ENCODE measurements at regions not wholly inside any gene's neighbourhood (a gene's known extent, or its start where the extent isn't known, plus 50 kb on each side); places are given as distances from the start of the nearest gene placed in this dataset.

DNA sequence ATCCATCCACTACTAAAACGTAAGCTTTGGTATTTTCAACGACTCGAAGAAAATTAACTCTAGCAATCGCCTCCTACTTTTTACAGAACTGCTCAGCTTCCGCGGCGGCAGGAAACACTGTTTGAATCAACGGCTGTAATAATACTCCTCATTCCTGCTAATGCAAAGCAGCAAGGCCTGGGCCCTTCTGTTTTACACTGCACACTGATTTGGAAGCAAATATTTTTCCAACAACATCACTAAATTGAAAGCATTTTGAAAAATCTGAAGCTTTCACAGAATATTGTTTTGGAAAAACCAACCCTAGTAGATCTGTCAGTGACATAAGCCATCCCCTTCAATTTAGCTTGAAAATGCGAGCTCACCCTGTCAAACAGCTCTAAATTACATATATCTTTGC lies 261.2 kb downstream of the TXNL1 start:
- H2AFZ ChIP-seq (ENCODE audit: low read depth, low read length): no peak overlapping the region
- no peaks in the 10 kb centered on the region for H4K20me1 ChIP-seq (replicated peaks; ENCODE audit: control insufficient read depth, insufficient read depth, low read length)
- CTCF ChIA-PET (ENCODE audit: low intra/inter-chr PET ratio): no interaction called here
- no peak overlapping the region for H3K4me2 ChIP-seq (ENCODE audit: insufficient read depth, low read length)
- WGBS (ENCODE audit: insufficient coverage, low coverage, missing lambda C conversion rate): 9% methylated on average over 5 of the region's 9 CpGs
- no peaks in the 10 kb centered on the region for H3K9me1 ChIP-seq (ENCODE audit: control insufficient read depth, insufficient read depth, low read length)
- H3K36me3 ChIP-seq (ENCODE audit: control insufficient read depth, insufficient read depth, low read length): no peaks in the 10 kb centered on the region
- POLR2A ChIA-PET: interaction anchor here (0.7 kb wide), 1 partner anchor 66 kb away, joined by 4 read pairs; no protein-coding TSS in a partner anchor
- H3K9me3 ChIP-seq (replicated peaks; ENCODE audit: control insufficient read depth, insufficient read depth, low read depth, low read length): no peaks in the 10 kb centered on the region
- intact Hi-C loops (cut with micrococcal nuclease) (no loop called here), in situ Hi-C loops (cut with MboI) (no loop called here)
- FAIRE-seq (no peak), ATAC-seq (no peak), DNase-seq (ENCODE audit: extremely low read depth in 1 of 4, low spot score in 3 of 4) (no peak)
- no peak overlapping the region for H3K27ac ChIP-seq (ENCODE audit: extremely low read depth, low read depth, low read length)
- no peaks in the 10 kb centered on the region for H3K27me3 ChIP-seq (ENCODE audit: control insufficient read depth in 2 of 2, insufficient read depth in 2 of 2, low read length in 2 of 2)
- BruUV-seq (replicated peaks): no TSS peak
- H3K4me3 ChIP-seq: no peak overlapping the region
- H3K79me2 ChIP-seq (ENCODE audit: control insufficient read depth, insufficient read depth, low read length): no peaks in the 10 kb centered on the region
- H3K9ac ChIP-seq (ENCODE audit: insufficient read depth in 1 of 2, low read depth in 2 of 2, low read length in 2 of 2): no peak overlapping the region
- H3K4me1 ChIP-seq (replicated peaks in 1 of 2; ENCODE audit: control insufficient read depth in 2 of 2, insufficient read depth in 2 of 2, low read length in 2 of 2): no peaks in the 10 kb centered on the region
- no peak for TF ChIP-seq BACH1 (tag; IDR thresholded peaks at IDR 0.05)
- no peak for TF ChIP-seq SNRNP70 (optimal IDR thresholded peaks at IDR 0.05; ENCODE audit: low read depth, low read length)
- no peak for TF ChIP-seq CBX3 (IDR thresholded peaks at IDR 0.05; ENCODE audit: borderline replicate concordance in 1 of 2, low read length in 2 of 2)
- TF ChIP-seq, protein P1, sequence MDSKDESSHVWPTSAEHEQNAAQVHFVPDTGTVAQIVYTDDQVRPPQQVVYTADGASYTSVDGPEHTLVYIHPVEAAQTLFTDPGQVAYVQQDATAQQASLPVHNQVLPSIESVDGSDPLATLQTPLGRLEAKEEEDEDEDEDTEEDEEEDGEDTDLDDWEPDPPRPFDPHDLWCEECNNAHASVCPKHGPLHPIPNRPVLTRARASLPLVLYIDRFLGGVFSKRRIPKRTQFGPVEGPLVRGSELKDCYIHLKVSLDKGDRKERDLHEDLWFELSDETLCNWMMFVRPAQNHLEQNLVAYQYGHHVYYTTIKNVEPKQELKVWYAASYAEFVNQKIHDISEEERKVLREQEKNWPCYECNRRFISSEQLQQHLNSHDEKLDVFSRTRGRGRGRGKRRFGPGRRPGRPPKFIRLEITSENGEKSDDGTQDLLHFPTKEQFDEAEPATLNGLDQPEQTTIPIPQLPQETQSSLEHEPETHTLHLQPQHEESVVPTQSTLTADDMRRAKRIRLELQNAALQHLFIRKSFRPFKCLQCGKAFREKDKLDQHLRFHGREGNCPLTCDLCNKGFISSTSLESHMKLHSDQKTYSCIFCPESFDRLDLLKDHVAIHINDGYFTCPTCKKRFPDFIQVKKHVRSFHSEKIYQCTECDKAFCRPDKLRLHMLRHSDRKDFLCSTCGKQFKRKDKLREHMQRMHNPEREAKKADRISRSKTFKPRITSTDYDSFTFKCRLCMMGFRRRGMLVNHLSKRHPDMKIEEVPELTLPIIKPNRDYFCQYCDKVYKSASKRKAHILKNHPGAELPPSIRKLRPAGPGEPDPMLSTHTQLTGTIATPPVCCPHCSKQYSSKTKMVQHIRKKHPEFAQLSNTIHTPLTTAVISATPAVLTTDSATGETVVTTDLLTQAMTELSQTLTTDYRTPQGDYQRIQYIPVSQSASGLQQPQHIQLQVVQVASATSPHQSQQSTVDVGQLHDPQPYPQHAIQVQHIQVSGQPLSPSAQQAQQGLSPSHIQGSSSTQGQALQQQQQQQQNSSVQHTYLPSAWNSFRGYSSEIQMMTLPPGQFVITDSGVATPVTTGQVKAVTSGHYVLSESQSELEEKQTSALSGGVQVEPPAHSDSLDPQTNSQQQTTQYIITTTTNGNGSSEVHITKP (IDR thresholded peaks at IDR 0.05; ENCODE audit: partially characterized antibody): no peak
- no peak for TF ChIP-seq SMAD4 (CRISPR knock-in tag; conservative IDR thresholded peaks at IDR 0.05)
- TF ChIP-seq, protein P2, sequence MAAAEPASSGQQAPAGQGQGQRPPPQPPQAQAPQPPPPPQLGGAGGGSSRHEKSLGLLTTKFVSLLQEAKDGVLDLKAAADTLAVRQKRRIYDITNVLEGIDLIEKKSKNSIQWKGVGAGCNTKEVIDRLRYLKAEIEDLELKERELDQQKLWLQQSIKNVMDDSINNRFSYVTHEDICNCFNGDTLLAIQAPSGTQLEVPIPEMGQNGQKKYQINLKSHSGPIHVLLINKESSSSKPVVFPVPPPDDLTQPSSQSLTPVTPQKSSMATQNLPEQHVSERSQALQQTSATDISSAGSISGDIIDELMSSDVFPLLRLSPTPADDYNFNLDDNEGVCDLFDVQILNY (CRISPR knock-in tag; IDR thresholded peaks at IDR 0.05): no peak
- no peak for TF ChIP-seq SMARCE1 (IDR thresholded peaks at IDR 0.05)
- TF ChIP-seq, protein P3, sequence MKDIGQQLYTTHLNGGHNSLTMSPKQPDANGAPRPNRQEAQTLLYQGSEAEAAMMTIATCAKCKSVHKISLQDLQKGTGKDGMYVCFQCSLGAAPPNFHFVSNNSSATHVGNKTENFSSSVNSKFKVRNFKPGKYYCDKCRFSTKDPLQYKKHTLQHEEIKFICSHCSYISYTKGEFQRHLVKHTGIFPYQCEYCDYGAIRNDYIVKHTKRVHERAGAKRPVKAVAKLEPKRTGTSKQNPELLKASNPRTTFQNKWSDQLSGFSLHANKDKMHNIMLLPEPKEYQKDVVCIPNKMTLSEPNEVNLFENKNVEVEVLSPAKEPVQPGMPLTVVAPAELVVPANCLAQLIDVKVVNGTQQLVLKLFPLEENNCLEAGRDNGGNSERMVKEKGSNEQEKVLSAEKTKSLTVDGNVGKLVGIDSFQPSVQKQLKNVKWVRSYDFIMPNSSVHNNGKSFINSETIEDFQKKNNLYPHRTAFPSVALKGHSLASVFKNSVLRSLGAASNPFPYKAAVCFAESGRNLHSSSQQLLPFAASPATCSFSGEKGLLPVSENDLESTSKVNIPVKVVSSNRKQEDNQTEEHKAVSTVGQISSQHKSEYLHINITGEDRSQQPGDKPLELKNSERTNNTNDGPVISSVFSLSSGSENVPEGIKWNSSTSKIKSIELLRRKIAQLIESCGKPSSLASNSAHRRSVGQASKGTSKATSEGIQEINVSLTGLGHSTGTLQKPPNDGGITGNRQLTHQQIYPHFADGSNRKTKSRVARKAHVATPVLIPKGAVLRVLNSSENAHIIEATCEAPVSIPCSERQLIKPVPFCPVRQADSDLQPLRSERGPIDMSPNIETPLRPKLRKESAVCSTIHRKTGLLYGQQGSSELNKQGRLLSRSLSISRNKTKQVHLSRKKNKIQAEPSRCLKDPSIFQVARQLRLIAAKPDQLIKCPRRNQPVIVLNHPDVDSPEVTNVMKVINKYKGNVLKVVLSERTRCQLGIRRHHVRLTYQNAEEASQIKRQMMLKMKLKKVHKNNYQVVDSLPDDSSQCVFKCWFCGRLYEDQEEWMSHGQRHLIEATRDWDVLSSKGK (CRISPR knock-in tag; IDR thresholded peaks at IDR 0.05): no peak
- no peak for TF ChIP-seq HEY1 (CRISPR knock-in tag; IDR thresholded peaks at IDR 0.05; ENCODE audit: borderline replicate concordance)
- TF ChIP-seq, protein P4, sequence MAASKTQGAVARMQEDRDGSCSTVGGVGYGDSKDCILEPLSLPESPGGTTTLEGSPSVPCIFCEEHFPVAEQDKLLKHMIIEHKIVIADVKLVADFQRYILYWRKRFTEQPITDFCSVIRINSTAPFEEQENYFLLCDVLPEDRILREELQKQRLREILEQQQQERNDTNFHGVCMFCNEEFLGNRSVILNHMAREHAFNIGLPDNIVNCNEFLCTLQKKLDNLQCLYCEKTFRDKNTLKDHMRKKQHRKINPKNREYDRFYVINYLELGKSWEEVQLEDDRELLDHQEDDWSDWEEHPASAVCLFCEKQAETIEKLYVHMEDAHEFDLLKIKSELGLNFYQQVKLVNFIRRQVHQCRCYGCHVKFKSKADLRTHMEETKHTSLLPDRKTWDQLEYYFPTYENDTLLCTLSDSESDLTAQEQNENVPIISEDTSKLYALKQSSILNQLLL (CRISPR knock-in tag; IDR thresholded peaks at IDR 0.05; ENCODE audit: borderline replicate concordance): no peak
- no peak for TF ChIP-seq POLR2AphosphoS5 (IDR thresholded peaks at IDR 0.05; ENCODE audit: control insufficient read depth, insufficient read depth, low read depth, low read length)
- TF ChIP-seq ETV6 (IDR thresholded peaks at IDR 0.05; ENCODE audit: borderline replicate concordance in 1 of 2, low read depth in 2 of 2, low read length in 1 of 2): no peak
- no peak for TF ChIP-seq ETV6 (CRISPR knock-in tag; IDR thresholded peaks at IDR 0.05; ENCODE audit: borderline replicate concordance)
